ENCODE measurements at regions not wholly inside any gene's neighbourhood (a gene's known extent, or its start where the extent isn't known, plus 50 kb on each side); places are given as distances from the start of the nearest gene placed in this dataset.

DNA sequence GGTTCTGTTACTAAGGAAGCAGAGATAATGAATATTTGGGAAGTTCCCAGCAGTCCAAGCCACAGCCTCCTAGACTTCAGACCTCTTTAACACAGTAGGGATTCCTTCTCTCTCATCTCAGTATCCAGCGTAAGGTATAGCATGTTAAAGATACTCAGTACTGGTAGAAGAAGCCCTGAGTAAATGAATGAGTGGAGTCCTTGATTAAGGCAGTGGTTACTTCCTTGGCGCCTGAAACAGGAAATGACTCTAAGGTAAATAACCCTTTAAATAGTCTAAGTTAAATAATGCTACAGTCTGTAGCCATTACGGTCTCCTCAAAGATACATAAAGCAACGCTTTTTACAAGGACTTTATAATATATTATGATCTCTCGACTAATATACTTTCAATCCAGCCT is 650.8 kb upstream of the MIR17HG start:
- intact Hi-C loops (cut with DNase I), result no loop called here
- TF ChIP-seq, protein P1, sequence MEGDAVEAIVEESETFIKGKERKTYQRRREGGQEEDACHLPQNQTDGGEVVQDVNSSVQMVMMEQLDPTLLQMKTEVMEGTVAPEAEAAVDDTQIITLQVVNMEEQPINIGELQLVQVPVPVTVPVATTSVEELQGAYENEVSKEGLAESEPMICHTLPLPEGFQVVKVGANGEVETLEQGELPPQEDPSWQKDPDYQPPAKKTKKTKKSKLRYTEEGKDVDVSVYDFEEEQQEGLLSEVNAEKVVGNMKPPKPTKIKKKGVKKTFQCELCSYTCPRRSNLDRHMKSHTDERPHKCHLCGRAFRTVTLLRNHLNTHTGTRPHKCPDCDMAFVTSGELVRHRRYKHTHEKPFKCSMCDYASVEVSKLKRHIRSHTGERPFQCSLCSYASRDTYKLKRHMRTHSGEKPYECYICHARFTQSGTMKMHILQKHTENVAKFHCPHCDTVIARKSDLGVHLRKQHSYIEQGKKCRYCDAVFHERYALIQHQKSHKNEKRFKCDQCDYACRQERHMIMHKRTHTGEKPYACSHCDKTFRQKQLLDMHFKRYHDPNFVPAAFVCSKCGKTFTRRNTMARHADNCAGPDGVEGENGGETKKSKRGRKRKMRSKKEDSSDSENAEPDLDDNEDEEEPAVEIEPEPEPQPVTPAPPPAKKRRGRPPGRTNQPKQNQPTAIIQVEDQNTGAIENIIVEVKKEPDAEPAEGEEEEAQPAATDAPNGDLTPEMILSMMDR (IDR thresholded peaks at IDR 0.05), result no peak
- Histone ChIP-seq H3K4me3 (no peak overlapping the region), H3K4me1 (no peaks in the 10 kb centered on the region), H3K36me3 (no peaks in the 10 kb centered on the region), H3K27ac (no peak overlapping the region), H3K27me3 (no peaks in the 10 kb centered on the region), H3K9me3 (no peaks in the 10 kb centered on the region)
- no peak for DNase-seq (ENCODE audit: low spot score in 2 of 2)

DNA sequence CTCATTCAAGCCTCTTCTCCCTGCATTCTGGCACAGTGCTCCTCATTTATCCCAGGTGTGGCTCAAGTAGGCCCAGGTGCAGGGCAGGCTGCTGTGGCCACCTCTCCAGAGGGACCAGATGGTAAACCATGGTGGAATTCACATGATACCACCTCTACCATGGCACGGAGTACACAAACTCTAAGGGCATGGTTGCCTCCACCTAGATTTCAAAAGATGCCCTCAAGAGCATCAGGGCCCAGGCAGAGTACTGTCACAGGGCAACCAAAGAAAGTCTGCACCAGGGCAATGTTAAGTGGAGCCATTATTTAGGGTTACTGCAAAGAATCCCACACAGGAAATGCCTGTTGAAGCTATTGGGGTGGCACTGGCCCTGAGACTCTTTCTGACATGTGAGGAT is 647.1 kb upstream of the MIR17HG start:
- Histone ChIP-seq H3K27ac (no peak overlapping the region), H3K36me3 (no peaks in the 10 kb centered on the region), H3K9me3 (no peaks in the 10 kb centered on the region), H3K4me1 (no peaks in the 10 kb centered on the region), H3K27me3 (no peaks in the 10 kb centered on the region), H3K4me3 (no peak overlapping the region)
- DNase-seq (ENCODE audit: low spot score in 2 of 2), result no peak
- intact Hi-C loops (cut with DNase I), result no loop called here
- TF ChIP-seq, protein P1 (IDR thresholded peaks at IDR 0.05), result no peak

DNA sequence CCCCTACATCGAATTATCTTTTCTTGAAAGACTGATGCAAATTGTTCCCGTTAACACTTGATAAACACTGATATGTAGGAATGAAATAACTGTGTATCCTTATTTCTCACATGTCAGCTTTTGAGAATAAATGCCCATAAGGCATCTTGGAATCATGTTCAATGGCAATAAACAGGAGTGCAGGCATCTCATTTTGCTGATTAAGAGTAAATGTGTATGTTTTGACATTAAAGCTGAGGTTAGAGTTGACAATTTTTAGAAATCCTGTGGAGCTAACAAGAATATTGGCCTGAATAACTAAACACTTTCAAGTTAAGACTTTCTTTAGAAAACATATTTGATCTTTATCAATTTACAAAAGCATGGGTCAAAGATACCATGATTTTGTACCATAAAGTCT is 646.2 kb upstream of the MIR17HG start:
- Histone ChIP-seq H3K27me3 (no peaks in the 10 kb centered on the region), H3K9me3 (no peaks in the 10 kb centered on the region), H3K27ac (no peak overlapping the region), H3K4me1 (no peaks in the 10 kb centered on the region), H3K36me3 (no peaks in the 10 kb centered on the region), H3K4me3 (no peak overlapping the region)
- TF ChIP-seq, protein P1 (IDR thresholded peaks at IDR 0.05), result no peak
- intact Hi-C loops (cut with DNase I), result no loop called here
- DNase-seq (ENCODE audit: low spot score in 2 of 2), result no peak

DNA sequence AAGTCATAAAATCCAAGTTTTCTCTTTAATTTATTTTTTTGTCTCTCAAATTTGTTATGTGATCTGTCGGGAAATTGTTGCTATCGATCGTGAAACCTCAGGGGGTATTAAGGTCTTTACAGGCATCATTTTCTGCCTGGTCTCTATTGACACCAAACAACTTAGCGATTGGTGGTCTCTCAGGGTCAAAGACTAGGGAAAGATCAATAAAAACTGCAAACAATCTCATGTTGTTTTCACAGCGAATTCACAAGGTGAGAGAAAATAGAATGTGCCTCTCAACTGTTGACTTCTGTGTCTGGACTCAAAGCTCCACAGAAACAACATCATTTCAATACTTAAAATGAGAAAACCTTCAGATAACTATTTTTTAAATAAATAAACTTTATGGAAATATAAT is 645.4 kb upstream of the MIR17HG start:
- Histone ChIP-seq H3K4me1 (no peaks in the 10 kb centered on the region), H3K9me3 (no peaks in the 10 kb centered on the region), H3K27me3 (no peaks in the 10 kb centered on the region), H3K36me3 (no peaks in the 10 kb centered on the region), H3K4me3 (no peak overlapping the region), H3K27ac (no peak overlapping the region)
- intact Hi-C loops (cut with DNase I), result no loop called here
- DNase-seq (ENCODE audit: low spot score in 2 of 2), result no peak
- TF ChIP-seq, protein P1 (IDR thresholded peaks at IDR 0.05), result no peak

- intact Hi-C loops (cut with DNase I), result no loop called here
- TF ChIP-seq, protein P1 (IDR thresholded peaks at IDR 0.05), result no peak
- no peaks in the 10 kb centered on the region for H3K36me3 ChIP-seq
Measured at GRCh38 chr13:90706631-90707030, 640.9 kb upstream of the MIR17HG start.

DNA sequence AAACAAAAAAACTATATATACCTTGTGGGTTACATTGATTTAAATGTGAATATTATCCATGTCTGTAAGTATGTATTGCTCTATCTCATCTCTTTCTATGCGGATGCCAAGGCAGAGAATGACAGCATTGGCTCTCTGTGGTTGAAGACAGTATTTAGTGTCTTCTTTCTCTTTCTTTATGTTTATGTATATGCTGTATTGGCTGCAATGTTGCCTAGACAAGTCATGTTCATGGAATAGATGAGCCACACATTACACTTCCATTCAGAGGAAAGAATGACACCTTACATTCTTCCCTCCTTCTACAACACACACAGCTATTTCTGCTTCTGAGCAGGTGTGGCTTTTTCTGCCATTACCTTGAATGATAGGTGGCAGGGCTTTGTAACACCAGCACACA is 639.4 kb upstream of the MIR17HG start:
- H3K4me3 ChIP-seq, result no peak overlapping the region
- intact Hi-C loops (cut with DNase I), result no loop called here

More at GRCh38 chr13:90706631-90707030, 640.9 kb upstream of the MIR17HG start:
- Histone ChIP-seq H3K27me3 (no peaks in the 10 kb centered on the region), H3K27ac (no peak overlapping the region), H3K4me3 (no peak overlapping the region), H3K4me1 (no peaks in the 10 kb centered on the region), H3K9me3 (no peaks in the 10 kb centered on the region)
- DNase-seq (ENCODE audit: low spot score in 2 of 2), result no peak

More for the DNA sequence above, 639.4 kb upstream of the MIR17HG start:
- H3K4me1 ChIP-seq, result no peaks in the 10 kb centered on the region
- H3K27ac ChIP-seq, result no peak overlapping the region
- no peaks in the 10 kb centered on the region for H3K9me3 ChIP-seq
- H3K36me3 ChIP-seq, result no peaks in the 10 kb centered on the region
- H3K27me3 ChIP-seq, result no peaks in the 10 kb centered on the region
- TF ChIP-seq, protein P1 (IDR thresholded peaks at IDR 0.05), result no peak
- no peak for DNase-seq (ENCODE audit: low spot score in 2 of 2)
